Keratinocyte (primary cell): ENCODE measurements at regions not wholly inside any gene's neighbourhood (a gene's known extent, or its start where the extent isn't known, plus 50 kb on each side); places are given as distances from the start of the nearest gene placed in this dataset.

ENCODE experiments used
- CTCF ChIP-seq, 3 experiments: IDR thresholded peaks in 1 of 3; conservative IDR thresholded peaks in 1 of 3; optimal IDR thresholded peaks in 1 of 3; 2 replicates in 2 of 3; 3 replicates in 1 of 3; pipeline versions ENCODE3 to v1.5.1; 2011; ENCODE audit warnings: low read length in 3 of 3, mild to moderate bottlenecking in 3 of 3, moderate library complexity in 2 of 3, control low read depth in 1 of 3, inconsistent platforms in 1 of 3; ENCODE audit not compliant: insufficient read depth in 2 of 3; ENCODE audit errors: extremely low read depth in 1 of 3
- EZH2 ChIP-seq: IDR thresholded peaks from one replicate; pipeline ENCODE4 v1.6.1; 2012; ENCODE audit warnings: inconsistent platforms, mild to moderate bottlenecking, low read length, moderate library complexity

DNA sequence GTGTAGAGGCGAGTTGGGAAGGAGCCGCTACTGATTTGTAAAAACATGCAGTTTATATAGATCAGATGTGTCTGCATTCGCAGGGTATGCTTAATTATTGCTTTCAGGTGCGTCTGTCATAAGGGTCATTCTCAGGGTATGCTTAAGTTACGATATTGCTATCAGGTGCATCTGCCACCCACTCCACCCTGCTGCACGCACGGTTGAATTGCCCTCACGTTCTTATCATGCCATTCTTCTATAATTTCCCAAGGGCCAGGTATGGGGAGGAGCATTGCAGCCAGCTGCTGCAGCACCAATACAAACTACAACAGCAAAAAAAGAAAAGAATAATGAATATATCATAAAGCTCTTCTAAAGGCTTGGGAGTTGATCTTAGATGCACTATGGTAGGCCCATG is 230.0 kb downstream of the KBTBD8 start:
- TF ChIP-seq CTCF (optimal IDR thresholded peaks at IDR 0.05 in 1 of 3, IDR thresholded peaks at IDR 0.05 in 1 of 3, conservative IDR thresholded peaks at IDR 0.05 in 1 of 3; ENCODE audit: extremely low read depth in 1 of 3, insufficient read depth in 2 of 3, low read length in 3 of 3) (no peak), EZH2 (no peak)
